ENCODE measurements at regions not wholly inside any gene's neighbourhood (a gene's known extent, or its start where the extent isn't known, plus 50 kb on each side); places are given as distances from the start of the nearest gene placed in this dataset.

DNA sequence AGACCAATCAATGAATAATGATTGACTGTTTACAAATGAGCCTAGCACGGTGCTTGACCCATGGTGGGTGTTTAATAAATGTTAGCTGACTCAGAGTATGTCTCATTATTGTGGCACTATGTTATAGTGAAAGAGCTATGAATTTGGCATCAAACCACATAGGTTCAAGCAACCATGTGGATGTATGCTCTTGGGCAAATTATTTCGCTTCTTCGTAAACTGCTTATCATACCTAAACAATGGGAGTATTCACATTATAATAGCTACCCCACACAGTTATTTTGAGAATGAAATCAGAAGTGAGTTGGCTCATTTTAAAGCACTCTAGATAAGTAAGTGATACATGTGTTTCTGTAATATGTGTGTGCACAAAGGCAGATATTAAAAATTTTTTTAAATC is 118.7 kb upstream of the HSD17B12 start:
- TF ChIP-seq, protein P1, sequence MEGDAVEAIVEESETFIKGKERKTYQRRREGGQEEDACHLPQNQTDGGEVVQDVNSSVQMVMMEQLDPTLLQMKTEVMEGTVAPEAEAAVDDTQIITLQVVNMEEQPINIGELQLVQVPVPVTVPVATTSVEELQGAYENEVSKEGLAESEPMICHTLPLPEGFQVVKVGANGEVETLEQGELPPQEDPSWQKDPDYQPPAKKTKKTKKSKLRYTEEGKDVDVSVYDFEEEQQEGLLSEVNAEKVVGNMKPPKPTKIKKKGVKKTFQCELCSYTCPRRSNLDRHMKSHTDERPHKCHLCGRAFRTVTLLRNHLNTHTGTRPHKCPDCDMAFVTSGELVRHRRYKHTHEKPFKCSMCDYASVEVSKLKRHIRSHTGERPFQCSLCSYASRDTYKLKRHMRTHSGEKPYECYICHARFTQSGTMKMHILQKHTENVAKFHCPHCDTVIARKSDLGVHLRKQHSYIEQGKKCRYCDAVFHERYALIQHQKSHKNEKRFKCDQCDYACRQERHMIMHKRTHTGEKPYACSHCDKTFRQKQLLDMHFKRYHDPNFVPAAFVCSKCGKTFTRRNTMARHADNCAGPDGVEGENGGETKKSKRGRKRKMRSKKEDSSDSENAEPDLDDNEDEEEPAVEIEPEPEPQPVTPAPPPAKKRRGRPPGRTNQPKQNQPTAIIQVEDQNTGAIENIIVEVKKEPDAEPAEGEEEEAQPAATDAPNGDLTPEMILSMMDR (IDR thresholded peaks at IDR 0.05): no peak
- no peak for TF ChIP-seq POLR2A (IDR thresholded peaks at IDR 0.05)
